Large intestine (tissue), 3 donors: ENCODE measurements at regions not wholly inside any gene's neighbourhood (a gene's known extent, or its start where the extent isn't known, plus 50 kb on each side); places are given as distances from the start of the nearest gene placed in this dataset.

ENCODE experiments used
- DNase-seq, 2 donors: peaks; one replicate each; pipeline versions ENCODE4 v3.0.0 to v3.0.0-alpha.2; 2013
- H3K27ac ChIP-seq: one replicate; pipeline ENCODE4 v1.5.1; 2013; ENCODE audit warnings: low read length
- H3K27me3 ChIP-seq: 2 replicates; pipeline ENCODE4 v1.6.1; 2013; ENCODE audit warnings: low read length; ENCODE audit not compliant: control insufficient read depth, insufficient read depth
- H3K36me3 ChIP-seq: 2 replicates; pipeline ENCODE4 v1.6.1; 2013; ENCODE audit warnings: low read length; ENCODE audit not compliant: control insufficient read depth, insufficient read depth
- H3K4me1 ChIP-seq: one replicate; pipeline ENCODE4 v1.6.1; 2013; ENCODE audit warnings: low read length; ENCODE audit not compliant: control insufficient read depth, insufficient read depth
- H3K4me3 ChIP-seq: one replicate; pipeline ENCODE4 v1.5.1; 2013; ENCODE audit warnings: low read length
- H3K9me3 ChIP-seq: one replicate; pipeline ENCODE4 v1.6.1; 2013; ENCODE audit warnings: mild to moderate bottlenecking, low read depth, low read length, moderate library complexity; ENCODE audit not compliant: control insufficient read depth
- WGBS: methylation state at CpG from one replicate; pipeline ENCODE4 v1.1.5; 2013; ENCODE audit warnings: low lambda C conversion rate; ENCODE audit not compliant: insufficient coverage; 5-methylcytosine and 5-hydroxymethylcytosine counted together

- Histone ChIP-seq H3K27me3 (no peaks in the 10 kb centered on the region), H3K4me1 (no peaks in the 10 kb centered on the region), H3K9me3 (no peaks in the 10 kb centered on the region), H3K4me3 (no peak overlapping the region), H3K36me3 (no peaks in the 10 kb centered on the region), H3K27ac (no peak overlapping the region)
- no CpG with 5 or more reads among the region's 15 CpGs for WGBS
- DNase-seq, result no peak
Observed at GRCh38 chr22:48425091-48425506, 1402.6 kb downstream of the BRD1 start.

GRCh38 chr22:48424661-48425060, 1403.0 kb downstream of the BRD1 start:
- Histone ChIP-seq H3K4me3 (no peak overlapping the region), H3K27me3 (no peaks in the 10 kb centered on the region), H3K4me1 (no peaks in the 10 kb centered on the region), H3K27ac (no peak overlapping the region), H3K9me3 (no peaks in the 10 kb centered on the region), H3K36me3 (no peaks in the 10 kb centered on the region)
- no CpG with 5 or more reads among the region's 5 CpGs for WGBS
- no peak for DNase-seq

GRCh38 chr22:48424201-48424627, 1403.5 kb downstream of the BRD1 start:
- DNase-seq, result no peak
- Histone ChIP-seq H3K9me3 (no peaks in the 10 kb centered on the region), H3K4me1 (no peaks in the 10 kb centered on the region), H3K4me3 (no peak overlapping the region), H3K27ac (no peak overlapping the region), H3K27me3 (no peaks in the 10 kb centered on the region), H3K36me3 (no peaks in the 10 kb centered on the region)
- WGBS, result no CpG with 5 or more reads among the region's 18 CpGs

- no peak for DNase-seq
- no CpG with 5 or more reads among the region's 8 CpGs for WGBS
Observed at GRCh38 chr22:48423481-48423911, 1404.2 kb downstream of the BRD1 start.

GRCh38 chr22:48422900-48423480, 1404.7 kb downstream of the BRD1 start:
- Histone ChIP-seq H3K27ac (no peak overlapping the region), H3K36me3 (no peaks in the 10 kb centered on the region), H3K4me3 (no peak overlapping the region), H3K9me3 (no peaks in the 10 kb centered on the region), H3K4me1 (no peaks in the 10 kb centered on the region), H3K27me3 (no peaks in the 10 kb centered on the region)
- no peak for DNase-seq
- WGBS, result 80% methylated on average over 3 of the region's 7 CpGs

More at GRCh38 chr22:48423481-48423911, 1404.2 kb downstream of the BRD1 start:
- H3K27me3 ChIP-seq, result no peaks in the 10 kb centered on the region
- no peak overlapping the region for H3K4me3 ChIP-seq
- H3K4me1 ChIP-seq, result no peaks in the 10 kb centered on the region
- H3K27ac ChIP-seq, result no peak overlapping the region
- H3K9me3 ChIP-seq, result no peaks in the 10 kb centered on the region
- no peaks in the 10 kb centered on the region for H3K36me3 ChIP-seq

- DNase-seq, result no peak
- H3K27me3 ChIP-seq, result peaks cover 9% of the 10 kb centered on the region
- H3K4me3 ChIP-seq, result no peak overlapping the region
- no peaks in the 10 kb centered on the region for H3K4me1 ChIP-seq
- H3K27ac ChIP-seq, result no peak overlapping the region
- H3K9me3 ChIP-seq, result no peaks in the 10 kb centered on the region
- 80% methylated on average over 1 of the region's 10 CpGs for WGBS
- H3K36me3 ChIP-seq, result no peaks in the 10 kb centered on the region
Observed at GRCh38 chr22:48418831-48419230, 1408.8 kb downstream of the BRD1 start.

- Histone ChIP-seq H3K36me3 (no peaks in the 10 kb centered on the region), H3K9me3 (no peaks in the 10 kb centered on the region), H3K4me1 (no peaks in the 10 kb centered on the region), H3K27ac (no peak overlapping the region), H3K4me3 (no peak overlapping the region), H3K27me3 (peaks cover 9% of the 10 kb centered on the region)
- DNase-seq, result no peak
- WGBS, result 86% methylated on average over 1 of the region's 24 CpGs
Observed at GRCh38 chr22:48417225-48418070, 1410.2 kb downstream of the BRD1 start.

- H3K36me3 ChIP-seq, result no peaks in the 10 kb centered on the region
- no peak for DNase-seq
- peaks cover 9% of the 10 kb centered on the region for H3K27me3 ChIP-seq
- H3K9me3 ChIP-seq, result no peaks in the 10 kb centered on the region
- no CpG with 5 or more reads among the region's 16 CpGs for whole genome bisulfite sequencing
- H3K27ac ChIP-seq, result no peak overlapping the region
- no peak overlapping the region for H3K4me3 ChIP-seq
- no peaks in the 10 kb centered on the region for H3K4me1 ChIP-seq
Observed at GRCh38 chr22:48416396-48417224, 1411.1 kb downstream of the BRD1 start.

- Histone ChIP-seq H3K27me3 (peaks cover 9% of the 10 kb centered on the region), H3K4me3 (no peak overlapping the region), H3K36me3 (no peaks in the 10 kb centered on the region), H3K4me1 (no peaks in the 10 kb centered on the region), H3K27ac (no peak overlapping the region), H3K9me3 (no peaks in the 10 kb centered on the region)
- no CpG with 5 or more reads among the region's 14 CpGs for WGBS
- no peak for DNase-seq
Observed at GRCh38 chr22:48415520-48415919, 1412.2 kb downstream of the BRD1 start.

GRCh38 chr22:48414651-48415050, 1413.0 kb downstream of the BRD1 start:
- Histone ChIP-seq H3K4me1 (no peaks in the 10 kb centered on the region), H3K27ac (no peak overlapping the region), H3K36me3 (no peaks in the 10 kb centered on the region), H3K27me3 (peaks cover 9% of the 10 kb centered on the region), H3K4me3 (no peak overlapping the region), H3K9me3 (no peaks in the 10 kb centered on the region)
- no CpG with 5 or more reads among the region's 3 CpGs for WGBS
- DNase-seq, result no peak
